Esophagus squamous epithelium (tissue), 4 donors: ENCODE measurements at regions not wholly inside any gene's neighbourhood (a gene's known extent, or its start where the extent isn't known, plus 50 kb on each side); places are given as distances from the start of the nearest gene placed in this dataset.

Source experiments
- POLR2A ChIP-seq, 4 donors: fragments of 450-650 bp; IDR thresholded peaks; one replicate each; pipeline ENCODE4 v1.6.1; 2017; ENCODE audit warnings: antibody characterized with exemption in 4 of 4, mild to moderate bottlenecking in 4 of 4, moderate library complexity in 3 of 4
- TF ChIP-seq, protein P1 (sequence below), 6 experiments: fragments of 450-650 bp in 4 of 6; fragments of 200-600 bp in 2 of 6; sonication (generic) in 2 of 6; IDR thresholded peaks; one replicate each; pipeline ENCODE4 v1.5.1; 2016 to 2019; ENCODE audit warnings: antibody characterized with exemption in 6 of 6, mild to moderate bottlenecking in 4 of 6, moderate library complexity in 4 of 6

GRCh38 chr6:14509120-14509519 is 391.5 kb downstream of the CD83 start:
- TF ChIP-seq, protein P1, sequence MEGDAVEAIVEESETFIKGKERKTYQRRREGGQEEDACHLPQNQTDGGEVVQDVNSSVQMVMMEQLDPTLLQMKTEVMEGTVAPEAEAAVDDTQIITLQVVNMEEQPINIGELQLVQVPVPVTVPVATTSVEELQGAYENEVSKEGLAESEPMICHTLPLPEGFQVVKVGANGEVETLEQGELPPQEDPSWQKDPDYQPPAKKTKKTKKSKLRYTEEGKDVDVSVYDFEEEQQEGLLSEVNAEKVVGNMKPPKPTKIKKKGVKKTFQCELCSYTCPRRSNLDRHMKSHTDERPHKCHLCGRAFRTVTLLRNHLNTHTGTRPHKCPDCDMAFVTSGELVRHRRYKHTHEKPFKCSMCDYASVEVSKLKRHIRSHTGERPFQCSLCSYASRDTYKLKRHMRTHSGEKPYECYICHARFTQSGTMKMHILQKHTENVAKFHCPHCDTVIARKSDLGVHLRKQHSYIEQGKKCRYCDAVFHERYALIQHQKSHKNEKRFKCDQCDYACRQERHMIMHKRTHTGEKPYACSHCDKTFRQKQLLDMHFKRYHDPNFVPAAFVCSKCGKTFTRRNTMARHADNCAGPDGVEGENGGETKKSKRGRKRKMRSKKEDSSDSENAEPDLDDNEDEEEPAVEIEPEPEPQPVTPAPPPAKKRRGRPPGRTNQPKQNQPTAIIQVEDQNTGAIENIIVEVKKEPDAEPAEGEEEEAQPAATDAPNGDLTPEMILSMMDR (IDR thresholded peaks at IDR 0.05), result no peak
- TF ChIP-seq POLR2A (IDR thresholded peaks at IDR 0.05), result no peak
